ENCODE measurements at regions not wholly inside any gene's neighbourhood (a gene's known extent, or its start where the extent isn't known, plus 50 kb on each side); places are given as distances from the start of the nearest gene placed in this dataset.

GRCh38 chr13:97124206-97124605, 97.9 kb upstream of the MBNL2 start:
- Histone ChIP-seq H3K9me3 (no peaks in the 10 kb centered on the region), H3K4me1 (peaks cover 0 to 31% of the 10 kb centered on the region in 2 donors), H3K27me3 (no peaks in the 10 kb centered on the region), H3K36me3 (no peaks in the 10 kb centered on the region), H3K4me3 (no peak overlapping the region), H3K27ac (peak overlapping the region in 1 of 2 donors; percentile 75)
- TF ChIP-seq, protein P1, sequence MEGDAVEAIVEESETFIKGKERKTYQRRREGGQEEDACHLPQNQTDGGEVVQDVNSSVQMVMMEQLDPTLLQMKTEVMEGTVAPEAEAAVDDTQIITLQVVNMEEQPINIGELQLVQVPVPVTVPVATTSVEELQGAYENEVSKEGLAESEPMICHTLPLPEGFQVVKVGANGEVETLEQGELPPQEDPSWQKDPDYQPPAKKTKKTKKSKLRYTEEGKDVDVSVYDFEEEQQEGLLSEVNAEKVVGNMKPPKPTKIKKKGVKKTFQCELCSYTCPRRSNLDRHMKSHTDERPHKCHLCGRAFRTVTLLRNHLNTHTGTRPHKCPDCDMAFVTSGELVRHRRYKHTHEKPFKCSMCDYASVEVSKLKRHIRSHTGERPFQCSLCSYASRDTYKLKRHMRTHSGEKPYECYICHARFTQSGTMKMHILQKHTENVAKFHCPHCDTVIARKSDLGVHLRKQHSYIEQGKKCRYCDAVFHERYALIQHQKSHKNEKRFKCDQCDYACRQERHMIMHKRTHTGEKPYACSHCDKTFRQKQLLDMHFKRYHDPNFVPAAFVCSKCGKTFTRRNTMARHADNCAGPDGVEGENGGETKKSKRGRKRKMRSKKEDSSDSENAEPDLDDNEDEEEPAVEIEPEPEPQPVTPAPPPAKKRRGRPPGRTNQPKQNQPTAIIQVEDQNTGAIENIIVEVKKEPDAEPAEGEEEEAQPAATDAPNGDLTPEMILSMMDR (IDR thresholded peaks at IDR 0.05), result no peak
- DNase-seq (ENCODE audit: low spot score), result no peak

- H3K27me3 ChIP-seq, result no peaks in the 10 kb centered on the region
- TF ChIP-seq, protein P1 (IDR thresholded peaks at IDR 0.05), result peak in 1 of 2 donors; percentile 46
- no peak for DNase-seq (ENCODE audit: low spot score)
- no peaks in the 10 kb centered on the region for H3K36me3 ChIP-seq
- H3K4me1 ChIP-seq, result peaks cover 0 to 31% of the 10 kb centered on the region in 2 donors
- H3K9me3 ChIP-seq, result no peaks in the 10 kb centered on the region
- no peak overlapping the region for H3K4me3 ChIP-seq
- peak overlapping the region; percentile 39 to 75 for H3K27ac ChIP-seq
These were observed 97.0 kb upstream of the MBNL2 start for GRCh38 chr13:97124915-97125809.

DNA sequence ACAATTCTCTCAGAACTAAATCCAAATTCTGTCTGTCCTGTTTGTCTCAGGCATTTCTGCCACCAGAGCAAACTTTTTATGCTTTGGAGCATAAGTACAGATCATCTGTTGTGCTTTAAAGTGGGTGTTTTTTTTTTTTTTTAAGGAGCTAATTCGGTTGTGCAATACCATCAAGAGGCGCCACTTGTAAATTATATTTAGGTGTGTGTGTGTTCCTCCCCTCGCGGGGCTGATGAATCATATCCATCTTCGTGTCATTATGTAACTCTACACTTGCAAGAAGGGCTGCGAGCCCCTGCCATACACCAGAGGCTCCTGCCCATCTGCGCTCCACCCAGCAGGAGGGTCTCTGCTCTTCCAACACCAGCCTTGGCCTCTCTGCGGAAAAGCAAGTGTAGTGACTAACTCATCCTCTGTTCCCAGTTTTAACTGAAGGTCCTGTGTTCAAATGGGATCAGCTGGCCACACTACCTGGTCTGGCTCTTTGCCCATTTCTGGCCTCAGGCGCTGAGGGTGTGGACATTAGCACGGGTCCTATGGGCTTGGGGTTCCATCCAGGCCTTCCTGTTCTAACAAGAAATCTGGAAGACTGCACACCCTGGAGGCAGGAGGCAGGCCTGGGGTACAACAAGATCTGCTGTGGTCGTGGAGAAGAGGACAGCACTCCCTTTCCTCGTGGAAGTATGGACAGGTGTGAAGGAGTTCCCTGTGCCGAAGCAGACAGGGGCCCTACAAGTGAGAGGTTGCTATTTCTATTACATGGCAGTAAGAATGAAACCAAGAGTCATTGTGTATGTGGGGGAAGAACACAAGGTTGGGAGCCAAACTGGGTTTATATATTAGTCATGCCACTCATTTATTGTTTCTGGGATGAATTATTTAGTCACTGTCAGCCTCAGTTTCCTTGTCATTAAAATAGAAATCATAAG, 96.1 kb upstream of the MBNL2 start:
- H3K9me3 ChIP-seq, result no peaks in the 10 kb centered on the region
- H3K36me3 ChIP-seq, result no peaks in the 10 kb centered on the region
- DNase-seq (ENCODE audit: low spot score), result no peak
- H3K27ac ChIP-seq, result peak overlapping the region; percentile 39 to 75
- no peaks in the 10 kb centered on the region for H3K27me3 ChIP-seq
- no peak overlapping the region for H3K4me3 ChIP-seq
- TF ChIP-seq, protein P1 (IDR thresholded peaks at IDR 0.05), result peak in 1 of 2 donors; percentile 12
- H3K4me1 ChIP-seq, result peaks cover 0 to 31% of the 10 kb centered on the region in 2 donors

DNA sequence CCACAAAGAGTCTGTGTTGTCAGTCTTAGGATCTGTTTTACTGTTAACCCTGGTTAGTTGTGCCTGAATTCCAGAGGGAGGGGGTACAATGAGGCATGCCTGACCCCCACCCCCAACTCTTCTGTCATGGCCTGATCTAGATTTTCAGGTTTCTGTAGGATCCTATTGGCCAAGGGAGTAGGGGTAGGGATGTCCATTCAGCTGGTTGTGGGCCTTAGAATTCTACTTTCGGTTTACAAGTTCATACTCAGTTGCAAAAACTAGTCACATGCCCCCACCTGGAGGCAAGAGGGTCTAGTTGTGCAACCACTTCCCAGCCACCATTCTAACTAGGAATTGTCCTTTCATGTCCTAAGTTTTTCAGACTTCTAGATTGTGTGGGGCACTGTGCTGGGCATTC, 94.3 kb upstream of the MBNL2 start:
- H3K27ac ChIP-seq, result no peak overlapping the region
- no peaks in the 10 kb centered on the region for H3K36me3 ChIP-seq
- H3K9me3 ChIP-seq, result no peaks in the 10 kb centered on the region
- DNase-seq (ENCODE audit: low spot score), result no peak
- TF ChIP-seq, protein P1 (IDR thresholded peaks at IDR 0.05), result no peak
- no peak overlapping the region for H3K4me3 ChIP-seq
- H3K4me1 ChIP-seq, result peaks cover 0 to 25% of the 10 kb centered on the region in 2 donors
- no peaks in the 10 kb centered on the region for H3K27me3 ChIP-seq

GRCh38 chr13:97130190-97130589, 91.9 kb upstream of the MBNL2 start:
- DNase-seq (ENCODE audit: low spot score), result no peak
- Histone ChIP-seq H3K4me1 (peaks cover 0 to 13% of the 10 kb centered on the region in 2 donors), H3K27ac (no peak overlapping the region), H3K27me3 (no peaks in the 10 kb centered on the region), H3K4me3 (no peak overlapping the region), H3K9me3 (no peaks in the 10 kb centered on the region), H3K36me3 (no peaks in the 10 kb centered on the region)
- TF ChIP-seq, protein P1 (IDR thresholded peaks at IDR 0.05), result no peak
